SK-N-MC (cell line): ENCODE measurements at regions not wholly inside any gene's neighbourhood (a gene's known extent, or its start where the extent isn't known, plus 50 kb on each side); places are given as distances from the start of the nearest gene placed in this dataset.

Experiments
- EZH2 ChIP-seq: fragments of 200-600 bp; sonication (generic); IDR thresholded peaks from one replicate; pipeline ENCODE4 v1.6.1; 2017; ENCODE audit warnings: antibody characterized with exemption
- POLR2AphosphoS5 ChIP-seq: IDR thresholded peaks from 2 replicates; pipeline ENCODE4 v1.6.1; 2012; ENCODE audit warnings: mild to moderate bottlenecking, low read depth, low read length, borderline replicate concordance

GRCh38 chr2:60299179-60299578, 254.3 kb downstream of the BCL11A start:
- no peak for TF ChIP-seq POLR2AphosphoS5
- no peak for TF ChIP-seq EZH2
